Right lobe of liver (tissue), 6 donors: ENCODE measurements at regions not wholly inside any gene's neighbourhood (a gene's known extent, or its start where the extent isn't known, plus 50 kb on each side); places are given as distances from the start of the nearest gene placed in this dataset.

Experiments used
- ATAC-seq, 4 donors: fragments of 200-7000 bp; cut with Tn5 transposase; one replicate each; pipeline ENCODE4 v1.9.1; 2020; ENCODE audit warnings: mild to moderate bottlenecking in 4 of 4, moderate library complexity in 4 of 4
- DNase-seq, 3 donors: peaks; one replicate each; pipeline ENCODE4 v3.0.0-alpha.2; 2020
- H3K27ac ChIP-seq, 3 donors: fragments of 200-600 bp; one replicate each; pipeline ENCODE4 v1.8.0; 2022
- H3K27me3 ChIP-seq, 2 donors: fragments of 200-600 bp; one replicate each; pipeline ENCODE4 v1.8.0; 2022
- H3K36me3 ChIP-seq, 4 donors: fragments of 200-600 bp; sonication (generic) in 1 of 4; one replicate each; pipeline versions ENCODE4 v1.5.1 to v1.8.0; 2017 to 2022; ENCODE audit warnings: control low read depth in 1 of 4
- H3K4me1 ChIP-seq, 4 donors: fragments of 200-600 bp; sonication (generic) in 1 of 4; one replicate each; pipeline versions ENCODE4 v1.5.1 to v1.8.0; 2017 to 2022; ENCODE audit warnings: control low read depth in 1 of 4
- H3K4me3 ChIP-seq, 3 donors: fragments of 200-600 bp; one replicate each; pipeline ENCODE4 v1.8.0; 2022
- H3K9me3 ChIP-seq, 4 donors: fragments of 200-600 bp; sonication (generic) in 1 of 4; one replicate each; pipeline versions ENCODE4 v1.5.1 to v1.8.0; 2017 to 2022; ENCODE audit warnings: control low read depth in 1 of 4
- CTCF ChIP-seq, 4 donors: fragments of 200-600 bp in 3 of 4; fragments of 450-650 bp in 1 of 4; IDR thresholded peaks; one replicate each; pipeline versions ENCODE4 v1.5.1 to v1.8.0; 2016 to 2022; ENCODE audit warnings: antibody characterized with exemption in 4 of 4, mild to moderate bottlenecking in 2 of 4
- POLR2A ChIP-seq: fragments of 450-650 bp; IDR thresholded peaks from one replicate; pipeline ENCODE4 v1.6.1; 2017; ENCODE audit warnings: antibody characterized with exemption, mild to moderate bottlenecking
- WGBS: methylation state at CpG from one replicate; pipeline ENCODE4 v1.1.6; 2018; ENCODE audit warnings: low coverage, low lambda C conversion rate; ENCODE audit not compliant: insufficient coverage; ENCODE audit errors: missing lambda C conversion rate; 5-methylcytosine and 5-hydroxymethylcytosine counted together
- intact Hi-C, 2 donors: fragments of 100-400 bp; cut with DNase I; formaldehyde crosslinking; loops; one replicate each; pipeline versions ENCODE4 v1.11.2 to v1.14.1; 2022
- donor health status: DM: no; HTN: yes; CAD: no.
- donor health status: DM: no; HTN: no; CAD: no.
- donor health status: DM: no; HTN: no; CAD: no.
- donor health status: DM: no; HTN: yes; CAD: no.
- donor health status: DM: no; HTN: yes; CAD: no.

- peak in 2 of 3 donors; percentile 6 to 24 for DNase-seq
- no peaks in the 10 kb centered on the region for H3K27me3 ChIP-seq
- TF ChIP-seq CTCF (IDR thresholded peaks at IDR 0.05) (no peak), POLR2A (no peak)
- no peaks in the 10 kb centered on the region for H3K4me1 ChIP-seq
- ATAC-seq = no peak
- no peaks in the 10 kb centered on the region for H3K36me3 ChIP-seq
- H3K4me3 ChIP-seq = no peak overlapping the region
- WGBS = 59% methylated on average over 6 of the region's 12 CpGs
- H3K27ac ChIP-seq = no peak overlapping the region
- intact Hi-C loops = no loop called here
- no peaks in the 10 kb centered on the region for H3K9me3 ChIP-seq
Observed at GRCh38 chr22:44364751-44365130, 52.0 kb upstream of the SHISAL1 start.

- Histone ChIP-seq H3K27me3 (no peaks in the 10 kb centered on the region), H3K4me3 (no peak overlapping the region), H3K9me3 (no peaks in the 10 kb centered on the region), H3K4me1 (no peaks in the 10 kb centered on the region), H3K36me3 (no peaks in the 10 kb centered on the region), H3K27ac (no peak overlapping the region)
- TF ChIP-seq CTCF (IDR thresholded peaks at IDR 0.05) = no peak
- TF ChIP-seq POLR2A = no peak
- intact Hi-C loops = no loop called here
- peak in 2 of 3 donors; percentile 13 to 46 for DNase-seq
- no peak for ATAC-seq
- 10% methylated on average over 2 of the region's 11 CpGs for WGBS
Observed at GRCh38 chr22:44363980-44364750, 51.4 kb upstream of the SHISAL1 start.

- intact Hi-C loops = no loop called here
- TF ChIP-seq CTCF (IDR thresholded peaks at IDR 0.05) = no peak
- TF ChIP-seq POLR2A = no peak
- WGBS = 82% methylated on average over 11 of the region's 32 CpGs
- Histone ChIP-seq H3K27me3 (no peaks in the 10 kb centered on the region), H3K36me3 (no peaks in the 10 kb centered on the region), H3K4me1 (no peaks in the 10 kb centered on the region), H3K9me3 (no peaks in the 10 kb centered on the region), H3K27ac (no peak overlapping the region), H3K4me3 (no peak overlapping the region)
- ATAC-seq = peak in 3 of 4 donors; percentile 33 to 53 (median 50)
- peak; percentile 36 to 65 (median 61) for DNase-seq
Observed at GRCh38 chr22:44363013-44363979, 50.5 kb upstream of the SHISAL1 start.

GRCh38 chr22:44362249-44363012, 49.7 kb upstream of the SHISAL1 start:
- H3K4me3 ChIP-seq = no peak overlapping the region
- no peak overlapping the region for H3K27ac ChIP-seq
- H3K36me3 ChIP-seq = no peaks in the 10 kb centered on the region
- intact Hi-C loops = no loop called here
- WGBS = 61% methylated on average over 5 of the region's 8 CpGs
- no peak for ATAC-seq
- no peaks in the 10 kb centered on the region for H3K27me3 ChIP-seq
- peak in 2 of 3 donors; percentile 2 to 12 for DNase-seq
- no peaks in the 10 kb centered on the region for H3K4me1 ChIP-seq
- H3K9me3 ChIP-seq = no peaks in the 10 kb centered on the region
- no peak for TF ChIP-seq POLR2A
